ENCODE measurements at regions not wholly inside any gene's neighbourhood (a gene's known extent, or its start where the extent isn't known, plus 50 kb on each side); places are given as distances from the start of the nearest gene placed in this dataset.
A peak's percentile ranks its signal among the peaks of the same experiment; 100 is the strongest.

GRCh38 chr2:88283886-88284592, 113.9 kb downstream of the THNSL2 start:
- no peak for DNase-seq (ENCODE audit: low spot score)

- no peak for DNase-seq (ENCODE audit: low spot score)
Observed at GRCh38 chr2:88281302-88282217, 111.4 kb downstream of the THNSL2 start.

GRCh38 chr2:88269836-88270235, 99.7 kb downstream of the THNSL2 start:
- DNase-seq (ENCODE audit: low spot score): no peak

GRCh38 chr2:88265352-88266303, 95.5 kb downstream of the THNSL2 start:
- peak; percentile 36 for DNase-seq (ENCODE audit: low spot score)

GRCh38 chr2:88263861-88264260, 93.7 kb downstream of the THNSL2 start:
- DNase-seq (ENCODE audit: low spot score): no peak

- no peak for DNase-seq (ENCODE audit: low spot score)
Observed at GRCh38 chr2:88261725-88262124, 91.6 kb downstream of the THNSL2 start.

GRCh38 chr2:88258208-88258607, 88.1 kb downstream of the THNSL2 start:
- no peak for DNase-seq (ENCODE audit: low spot score)

GRCh38 chr2:88254437-88255091, 84.4 kb downstream of the THNSL2 start:
- DNase-seq (ENCODE audit: low spot score): no peak

GRCh38 chr2:88253997-88254396, 83.9 kb downstream of the THNSL2 start:
- DNase-seq (ENCODE audit: low spot score): no peak

- DNase-seq (ENCODE audit: low spot score): no peak
Observed at GRCh38 chr2:88253375-88253774, 83.2 kb downstream of the THNSL2 start.

- no peak for DNase-seq (ENCODE audit: low spot score)
Observed at GRCh38 chr2:88252646-88253045, 82.5 kb downstream of the THNSL2 start.

- DNase-seq (ENCODE audit: low spot score): no peak
Observed at GRCh38 chr2:88252111-88252510, 82.0 kb downstream of the THNSL2 start.

GRCh38 chr2:88250404-88250803, 80.3 kb downstream of the THNSL2 start:
- DNase-seq (ENCODE audit: low spot score): no peak

GRCh38 chr2:88248280-88248828, 78.2 kb downstream of the THNSL2 start:
- no peak for DNase-seq (ENCODE audit: low spot score)

GRCh38 chr2:88247531-88247930, 77.4 kb downstream of the THNSL2 start:
- DNase-seq (ENCODE audit: low spot score): no peak

GRCh38 chr2:88245109-88245508, 75.0 kb downstream of the THNSL2 start:
- DNase-seq (ENCODE audit: low spot score): no peak

GRCh38 chr2:88239781-88240180, 69.6 kb downstream of the THNSL2 start:
- no peak for DNase-seq (ENCODE audit: low spot score)

- no peak for DNase-seq (ENCODE audit: low spot score)
Observed at GRCh38 chr2:88236666-88237065, 66.5 kb downstream of the THNSL2 start.

All from AG08395 (cell line).